Small intestine (tissue), 7 donors: ENCODE measurements at regions not wholly inside any gene's neighbourhood (a gene's known extent, or its start where the extent isn't known, plus 50 kb on each side); places are given as distances from the start of the nearest gene placed in this dataset.
A peak's percentile ranks its signal among the peaks of the same experiment; 100 is the strongest.

Experiments
- DNase-seq, 2 donors: peaks; one replicate each; pipeline versions ENCODE4 v3.0.0 to v3.0.0-alpha.2; 2013
- FAIRE-seq: peaks from 2 replicates; lab custom pipeline; 2012; peaks lifted over from hg19 to GRCh38; lab: Jason Lieb, UNC
- H3K27ac ChIP-seq, 3 donors: one replicate each; pipeline ENCODE4 v1.5.1; 2013; ENCODE audit warnings: low read length in 2 of 3, mild to moderate bottlenecking in 2 of 3, control low read depth in 1 of 3, inconsistent platforms in 1 of 3, low read depth in 1 of 3, moderate library complexity in 1 of 3
- H3K27me3 ChIP-seq, 3 donors: one replicate each; pipeline ENCODE4 v1.6.1; 2013; ENCODE audit warnings: low read length in 3 of 3, inconsistent platforms in 1 of 3; ENCODE audit not compliant: control insufficient read depth in 3 of 3, insufficient read depth in 3 of 3
- H3K36me3 ChIP-seq, 3 donors: one replicate each; pipeline ENCODE4 v1.6.1; 2013; ENCODE audit warnings: low read length in 3 of 3, inconsistent platforms in 1 of 3, low read depth in 1 of 3, mild to moderate bottlenecking in 1 of 3, moderate library complexity in 1 of 3; ENCODE audit not compliant: control insufficient read depth in 3 of 3, insufficient read depth in 2 of 3
- H3K4me1 ChIP-seq, 3 donors: one replicate each; pipeline ENCODE4 v1.6.1; 2013; ENCODE audit warnings: low read length in 2 of 3, inconsistent platforms in 1 of 3, low read depth in 1 of 3, mild to moderate bottlenecking in 1 of 3, moderate library complexity in 1 of 3; ENCODE audit not compliant: control insufficient read depth in 3 of 3, insufficient read depth in 2 of 3
- H3K4me3 ChIP-seq, 3 donors: one replicate each; pipeline ENCODE4 v1.5.1; 2013; ENCODE audit warnings: low read length in 3 of 3, control low read depth in 1 of 3, inconsistent platforms in 1 of 3, low read depth in 1 of 3, mild to moderate bottlenecking in 1 of 3, moderate library complexity in 1 of 3
- H3K9me3 ChIP-seq, 2 donors: one replicate each; pipeline ENCODE4 v1.6.1; 2013; ENCODE audit warnings: low read depth in 1 of 2, low read length in 1 of 2; ENCODE audit not compliant: control insufficient read depth in 2 of 2, insufficient read depth in 1 of 2
- WGBS, 3 donors: extraction: QIAGEN DNeasy Blood & Tissue Kit; methylation state at CpG; one replicate each; pipeline ENCODE4 v1.1.7; 2013; 5-methylcytosine and 5-hydroxymethylcytosine counted together
- donor health status: healthy with polysubstance abuse.
- donor health status: control.
- donor health status: control.
- donor health status: Bipolar disorder and iron deficiency.
- donor health status: healthy.

- H3K27me3 ChIP-seq = no peaks in the 10 kb centered on the region
- no peaks in the 10 kb centered on the region for H3K36me3 ChIP-seq
- 84 to 90% (median 88%) methylated on average over 10 of the region's 10 CpGs for WGBS, 3 donors
- no peak overlapping the region for H3K4me3 ChIP-seq
- peaks cover 0 to 3% of the 10 kb centered on the region in 2 donors for H3K9me3 ChIP-seq
- FAIRE-seq (no peak), DNase-seq (no peak)
- H3K4me1 ChIP-seq = peaks cover 0 to 3% (median 0%) of the 10 kb centered on the region in 3 donors
- no peak overlapping the region for H3K27ac ChIP-seq
Observed at GRCh38 chr6:11876934-11877433, 98.4 kb upstream of the ADTRP start.

GRCh38 chr6:11875325-11876109, 96.9 kb upstream of the ADTRP start:
- H3K27me3 ChIP-seq = no peaks in the 10 kb centered on the region
- no peak for DNase-seq
- no peaks in the 10 kb centered on the region for H3K9me3 ChIP-seq
- H3K36me3 ChIP-seq = no peaks in the 10 kb centered on the region
- 85 to 90% (median 87%) methylated on average over 9 of the region's 9 CpGs for WGBS, 3 donors
- H3K4me1 ChIP-seq = peaks cover 0 to 3% (median 0%) of the 10 kb centered on the region in 3 donors
- H3K27ac ChIP-seq = no peak overlapping the region
- no peak overlapping the region for H3K4me3 ChIP-seq
- no peak for FAIRE-seq

- Histone ChIP-seq H3K27me3 (no peaks in the 10 kb centered on the region), H3K9me3 (no peaks in the 10 kb centered on the region), H3K27ac (no peak overlapping the region), H3K4me3 (no peak overlapping the region), H3K4me1 (peaks cover 0 to 5% (median 0%) of the 10 kb centered on the region in 3 donors), H3K36me3 (no peaks in the 10 kb centered on the region)
- WGBS, 3 donors = 53 to 66% (median 59%) methylated on average over 8 of the region's 8 CpGs
- FAIRE-seq = no peak
- no peak for DNase-seq
Observed at GRCh38 chr6:11869672-11870340, 91.2 kb upstream of the ADTRP start.

GRCh38 chr6:11868392-11868791, 89.8 kb upstream of the ADTRP start:
- FAIRE-seq (no peak), DNase-seq (peak in 1 of 2 donors; percentile 55)
- 93 to 98% (median 94%) methylated on average over 6 of the region's 6 CpGs for WGBS, 3 donors
- H3K27me3 ChIP-seq = no peaks in the 10 kb centered on the region
- H3K4me1 ChIP-seq = peaks cover 0 to 5% (median 0%) of the 10 kb centered on the region in 3 donors
- no peaks in the 10 kb centered on the region for H3K9me3 ChIP-seq
- no peak overlapping the region for H3K4me3 ChIP-seq
- no peaks in the 10 kb centered on the region for H3K36me3 ChIP-seq
- no peak overlapping the region for H3K27ac ChIP-seq

GRCh38 chr6:11865680-11866300, 87.2 kb upstream of the ADTRP start:
- peak in 1 of 2 donors; percentile 79 for DNase-seq
- no peaks in the 10 kb centered on the region for H3K27me3 ChIP-seq
- no peaks in the 10 kb centered on the region for H3K36me3 ChIP-seq
- H3K4me3 ChIP-seq = no peak overlapping the region
- no peak for FAIRE-seq
- H3K9me3 ChIP-seq = no peaks in the 10 kb centered on the region
- WGBS, 3 donors = 94 to 95% (median 94%) methylated on average over 8 of the region's 8 CpGs
- H3K4me1 ChIP-seq = peaks cover 0 to 5% (median 0%) of the 10 kb centered on the region in 3 donors
- H3K27ac ChIP-seq = no peak overlapping the region

GRCh38 chr6:11858439-11858838, 79.8 kb upstream of the ADTRP start:
- Histone ChIP-seq H3K4me3 (no peak overlapping the region), H3K4me1 (no peaks in the 10 kb centered on the region)
- FAIRE-seq = no peak

GRCh38 chr6:11855743-11856142, 77.1 kb upstream of the ADTRP start:
- 81 to 89% (median 82%) methylated on average over 4 of the region's 4 CpGs for WGBS, 3 donors
- DNase-seq = no peak
- Histone ChIP-seq H3K27ac (no peak overlapping the region), H3K4me1 (no peaks in the 10 kb centered on the region), H3K27me3 (no peaks in the 10 kb centered on the region), H3K9me3 (no peaks in the 10 kb centered on the region), H3K36me3 (no peaks in the 10 kb centered on the region), H3K4me3 (no peak overlapping the region)
- no peak for FAIRE-seq

More at GRCh38 chr6:11858439-11858838, 79.8 kb upstream of the ADTRP start:
- no peak overlapping the region for H3K27ac ChIP-seq
- H3K27me3 ChIP-seq = no peaks in the 10 kb centered on the region
- H3K36me3 ChIP-seq = no peaks in the 10 kb centered on the region
- DNase-seq = no peak
- no peaks in the 10 kb centered on the region for H3K9me3 ChIP-seq

GRCh38 chr6:11854408-11855165, 76.0 kb upstream of the ADTRP start:
- H3K9me3 ChIP-seq = no peaks in the 10 kb centered on the region
- peak in 1 of 2 donors; percentile 5 for DNase-seq
- H3K4me3 ChIP-seq = no peak overlapping the region
- H3K27ac ChIP-seq = no peak overlapping the region
- no peaks in the 10 kb centered on the region for H3K4me1 ChIP-seq
- H3K27me3 ChIP-seq = no peaks in the 10 kb centered on the region
- no peaks in the 10 kb centered on the region for H3K36me3 ChIP-seq
- FAIRE-seq = no peak
- 58 to 68% (median 63%) methylated on average over 7 of the region's 7 CpGs for WGBS, 3 donors
